ENCODE measurements at regions not wholly inside any gene's neighbourhood (a gene's known extent, or its start where the extent isn't known, plus 50 kb on each side); places are given as distances from the start of the nearest gene placed in this dataset.

DNA sequence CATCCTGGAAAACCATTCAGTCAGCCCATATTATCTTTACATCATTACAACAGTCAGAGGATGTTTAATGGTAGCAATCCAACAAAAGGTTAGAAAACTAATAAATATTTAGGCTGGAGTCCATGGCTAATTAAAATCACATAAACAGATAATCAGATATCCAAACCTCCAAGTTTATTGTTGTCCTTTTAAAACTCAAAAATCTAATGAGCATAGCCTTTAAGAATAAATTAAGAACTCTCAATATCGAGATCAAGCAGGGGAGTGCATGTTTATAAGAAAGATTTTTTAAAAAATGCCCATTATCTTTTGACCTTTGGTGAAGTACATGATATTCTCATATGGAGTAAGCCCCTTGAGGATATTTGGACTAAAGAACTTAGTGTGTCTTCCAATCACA is 842.9 kb upstream of the SEMA6A start:
- TF ChIP-seq, protein P1, sequence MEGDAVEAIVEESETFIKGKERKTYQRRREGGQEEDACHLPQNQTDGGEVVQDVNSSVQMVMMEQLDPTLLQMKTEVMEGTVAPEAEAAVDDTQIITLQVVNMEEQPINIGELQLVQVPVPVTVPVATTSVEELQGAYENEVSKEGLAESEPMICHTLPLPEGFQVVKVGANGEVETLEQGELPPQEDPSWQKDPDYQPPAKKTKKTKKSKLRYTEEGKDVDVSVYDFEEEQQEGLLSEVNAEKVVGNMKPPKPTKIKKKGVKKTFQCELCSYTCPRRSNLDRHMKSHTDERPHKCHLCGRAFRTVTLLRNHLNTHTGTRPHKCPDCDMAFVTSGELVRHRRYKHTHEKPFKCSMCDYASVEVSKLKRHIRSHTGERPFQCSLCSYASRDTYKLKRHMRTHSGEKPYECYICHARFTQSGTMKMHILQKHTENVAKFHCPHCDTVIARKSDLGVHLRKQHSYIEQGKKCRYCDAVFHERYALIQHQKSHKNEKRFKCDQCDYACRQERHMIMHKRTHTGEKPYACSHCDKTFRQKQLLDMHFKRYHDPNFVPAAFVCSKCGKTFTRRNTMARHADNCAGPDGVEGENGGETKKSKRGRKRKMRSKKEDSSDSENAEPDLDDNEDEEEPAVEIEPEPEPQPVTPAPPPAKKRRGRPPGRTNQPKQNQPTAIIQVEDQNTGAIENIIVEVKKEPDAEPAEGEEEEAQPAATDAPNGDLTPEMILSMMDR (IDR thresholded peaks at IDR 0.05): no peak
- no peak for TF ChIP-seq POLR2A (IDR thresholded peaks at IDR 0.05)

Measured in Peyer's patch (tissue), 4 donors.